Right hindlimb (tissue), 1 donor: ENCODE measurements at regions not wholly inside any gene's neighbourhood (a gene's known extent, or its start where the extent isn't known, plus 50 kb on each side); places are given as distances from the start of the nearest gene placed in this dataset.

ENCODE experiments used
- DNase-seq: peaks from one replicate; pipeline ENCODE4 v3.0.0-alpha.2; 2018

GRCh38 chr3:167892205-167892604 lies 156.7 kb downstream of the SERPINI1 start:
- no peak for DNase-seq

- no peak for DNase-seq
Observed at GRCh38 chr3:167887096-167887495, 151.6 kb downstream of the SERPINI1 start.

GRCh38 chr3:167886690-167887089 lies 151.2 kb downstream of the SERPINI1 start:
- no peak for DNase-seq

- DNase-seq = no peak
Observed at GRCh38 chr3:167885277-167885676, 149.8 kb downstream of the SERPINI1 start.

GRCh38 chr3:167884481-167884880 lies 149.0 kb downstream of the SERPINI1 start:
- DNase-seq = no peak

- DNase-seq = no peak
Observed at GRCh38 chr3:167883452-167883851, 147.9 kb downstream of the SERPINI1 start.

GRCh38 chr3:167882057-167882667 lies 146.6 kb downstream of the SERPINI1 start:
- no peak for DNase-seq

GRCh38 chr3:167880183-167880582 lies 144.7 kb downstream of the SERPINI1 start:
- DNase-seq = no peak

GRCh38 chr3:167876620-167877281 lies 141.2 kb downstream of the SERPINI1 start:
- peak; percentile 53 for DNase-seq
